NB4 (cell line): ENCODE measurements at regions not wholly inside any gene's neighbourhood (a gene's known extent, or its start where the extent isn't known, plus 50 kb on each side); places are given as distances from the start of the nearest gene placed in this dataset.

ENCODE experiments used
- DNase-seq: peaks from one replicate; pipeline ENCODE4 v3.0.0; 2010; ENCODE audit warnings: low read depth
- H3K4me3 ChIP-seq: one replicate; pipeline ENCODE4 v1.5.1; 2011; ENCODE audit warnings: mild to moderate bottlenecking, low read depth, low read length, moderate library complexity
- CTCF ChIP-seq: IDR thresholded peaks from one replicate; pipeline ENCODE4 v1.5.1; 2012; ENCODE audit warnings: low read depth, low read length
- MYC ChIP-seq: IDR thresholded peaks from 2 replicates; pipeline ENCODE4 v1.6.1; 2011; ENCODE audit warnings: low read depth, low read length
- POLR2A ChIP-seq: IDR thresholded peaks from 2 replicates; pipeline ENCODE4 v1.6.1; 2011; ENCODE audit warnings: mild to moderate bottlenecking; ENCODE audit not compliant: insufficient read length; ENCODE audit errors: extremely low read depth
- TF ChIP-seq, protein P1 (sequence below): IDR thresholded peaks from 2 replicates; pipeline ENCODE4 v1.6.1; 2011; ENCODE audit warnings: low read depth, low read length

- no peak overlapping the region for H3K4me3 ChIP-seq
- DNase-seq = no peak
- TF ChIP-seq, protein P1, sequence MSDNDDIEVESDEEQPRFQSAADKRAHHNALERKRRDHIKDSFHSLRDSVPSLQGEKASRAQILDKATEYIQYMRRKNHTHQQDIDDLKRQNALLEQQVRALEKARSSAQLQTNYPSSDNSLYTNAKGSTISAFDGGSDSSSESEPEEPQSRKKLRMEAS = no peak
- no peak for TF ChIP-seq POLR2A
- TF ChIP-seq MYC = no peak
Observed at GRCh38 chr11:92750794-92751193, 218.7 kb upstream of the MTNR1B start.

- H3K4me3 ChIP-seq = no peak overlapping the region
- TF ChIP-seq MYC (no peak), POLR2A (no peak), CTCF (no peak)
- TF ChIP-seq, protein P1 = no peak
- no peak for DNase-seq
Observed at GRCh38 chr11:92751594-92751993, 217.9 kb upstream of the MTNR1B start.

GRCh38 chr11:92752122-92752521, 217.3 kb upstream of the MTNR1B start:
- TF ChIP-seq CTCF (no peak), MYC (no peak), POLR2A (no peak)
- TF ChIP-seq, protein P1 = no peak

GRCh38 chr11:92753161-92753560, 216.3 kb upstream of the MTNR1B start:
- H3K4me3 ChIP-seq = no peak overlapping the region
- DNase-seq = no peak
- TF ChIP-seq CTCF = no peak
- TF ChIP-seq, protein P1 = no peak
- no peak for TF ChIP-seq MYC
- TF ChIP-seq POLR2A = no peak

More at GRCh38 chr11:92752122-92752521, 217.3 kb upstream of the MTNR1B start:
- no peak overlapping the region for H3K4me3 ChIP-seq
- no peak for DNase-seq

GRCh38 chr11:92758241-92758780, 211.1 kb upstream of the MTNR1B start:
- no peak for DNase-seq
- H3K4me3 ChIP-seq = no peak overlapping the region
- TF ChIP-seq, protein P1 = no peak
- TF ChIP-seq CTCF (no peak), POLR2A (no peak), MYC (no peak)

DNA sequence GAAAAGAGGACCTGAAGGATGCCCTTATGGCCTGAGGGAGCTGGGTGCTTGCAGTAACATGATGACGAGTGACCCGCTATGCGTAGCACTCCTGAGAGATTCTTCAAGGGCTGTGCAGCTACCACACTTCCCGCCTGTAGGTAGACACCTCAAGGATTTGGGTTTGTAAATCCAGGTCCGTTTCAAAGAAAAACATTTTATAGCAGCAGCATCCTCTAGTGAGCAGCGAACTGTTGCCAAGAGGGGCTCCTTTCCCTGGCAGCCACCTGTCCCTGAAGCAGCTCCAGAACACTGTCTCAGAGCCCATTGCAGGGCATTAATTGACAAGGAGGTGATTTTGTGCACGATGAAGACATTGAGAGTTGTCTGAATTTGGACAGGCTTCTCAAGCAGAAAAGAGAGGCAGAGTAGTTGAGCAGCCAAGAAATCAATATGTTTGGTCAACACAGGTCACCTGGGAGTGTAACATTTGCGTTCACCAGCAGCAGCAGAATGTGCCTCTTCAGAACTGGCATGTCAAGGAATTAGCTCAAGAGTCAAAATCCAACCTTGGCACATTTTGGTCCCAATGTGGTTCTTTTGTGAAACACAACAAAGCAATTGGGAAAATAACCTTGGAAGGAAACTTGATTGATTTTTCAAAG, 209.8 kb upstream of the MTNR1B start:
- TF ChIP-seq POLR2A (no peak), MYC (no peak), CTCF (no peak)
- TF ChIP-seq, protein P1 = no peak
- no peak overlapping the region for H3K4me3 ChIP-seq
- no peak for DNase-seq
